LNCaP clone FGC (cell line): ENCODE measurements at regions not wholly inside any gene's neighbourhood (a gene's known extent, or its start where the extent isn't known, plus 50 kb on each side); places are given as distances from the start of the nearest gene placed in this dataset.
A peak's percentile ranks its signal among the peaks of the same experiment; 100 is the strongest.

Experiments
- DNase-seq: peaks from one replicate; pipeline ENCODE4 v3.0.0-alpha.2; 2011; ENCODE audit warnings: low read depth
- H3K4me3 ChIP-seq: 2 replicates; pipeline ENCODE4 v1.5.1; 2011; ENCODE audit warnings: mild to moderate bottlenecking, low read depth, low read length, control low read depth
- TF ChIP-seq, protein P1 (sequence below): IDR thresholded peaks from 2 replicates; pipeline ENCODE4 v1.5.1; 2012; ENCODE audit warnings: mild to moderate bottlenecking; ENCODE audit not compliant: control insufficient read depth, insufficient read depth; ENCODE audit errors: extremely low read depth

- H3K4me3 ChIP-seq, result no peak overlapping the region
- DNase-seq, result no peak
- TF ChIP-seq, protein P1, sequence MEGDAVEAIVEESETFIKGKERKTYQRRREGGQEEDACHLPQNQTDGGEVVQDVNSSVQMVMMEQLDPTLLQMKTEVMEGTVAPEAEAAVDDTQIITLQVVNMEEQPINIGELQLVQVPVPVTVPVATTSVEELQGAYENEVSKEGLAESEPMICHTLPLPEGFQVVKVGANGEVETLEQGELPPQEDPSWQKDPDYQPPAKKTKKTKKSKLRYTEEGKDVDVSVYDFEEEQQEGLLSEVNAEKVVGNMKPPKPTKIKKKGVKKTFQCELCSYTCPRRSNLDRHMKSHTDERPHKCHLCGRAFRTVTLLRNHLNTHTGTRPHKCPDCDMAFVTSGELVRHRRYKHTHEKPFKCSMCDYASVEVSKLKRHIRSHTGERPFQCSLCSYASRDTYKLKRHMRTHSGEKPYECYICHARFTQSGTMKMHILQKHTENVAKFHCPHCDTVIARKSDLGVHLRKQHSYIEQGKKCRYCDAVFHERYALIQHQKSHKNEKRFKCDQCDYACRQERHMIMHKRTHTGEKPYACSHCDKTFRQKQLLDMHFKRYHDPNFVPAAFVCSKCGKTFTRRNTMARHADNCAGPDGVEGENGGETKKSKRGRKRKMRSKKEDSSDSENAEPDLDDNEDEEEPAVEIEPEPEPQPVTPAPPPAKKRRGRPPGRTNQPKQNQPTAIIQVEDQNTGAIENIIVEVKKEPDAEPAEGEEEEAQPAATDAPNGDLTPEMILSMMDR, result no peak
Measured at GRCh38 chr10:118483496-118483895, 112.0 kb downstream of the PRLHR start.

DNA sequence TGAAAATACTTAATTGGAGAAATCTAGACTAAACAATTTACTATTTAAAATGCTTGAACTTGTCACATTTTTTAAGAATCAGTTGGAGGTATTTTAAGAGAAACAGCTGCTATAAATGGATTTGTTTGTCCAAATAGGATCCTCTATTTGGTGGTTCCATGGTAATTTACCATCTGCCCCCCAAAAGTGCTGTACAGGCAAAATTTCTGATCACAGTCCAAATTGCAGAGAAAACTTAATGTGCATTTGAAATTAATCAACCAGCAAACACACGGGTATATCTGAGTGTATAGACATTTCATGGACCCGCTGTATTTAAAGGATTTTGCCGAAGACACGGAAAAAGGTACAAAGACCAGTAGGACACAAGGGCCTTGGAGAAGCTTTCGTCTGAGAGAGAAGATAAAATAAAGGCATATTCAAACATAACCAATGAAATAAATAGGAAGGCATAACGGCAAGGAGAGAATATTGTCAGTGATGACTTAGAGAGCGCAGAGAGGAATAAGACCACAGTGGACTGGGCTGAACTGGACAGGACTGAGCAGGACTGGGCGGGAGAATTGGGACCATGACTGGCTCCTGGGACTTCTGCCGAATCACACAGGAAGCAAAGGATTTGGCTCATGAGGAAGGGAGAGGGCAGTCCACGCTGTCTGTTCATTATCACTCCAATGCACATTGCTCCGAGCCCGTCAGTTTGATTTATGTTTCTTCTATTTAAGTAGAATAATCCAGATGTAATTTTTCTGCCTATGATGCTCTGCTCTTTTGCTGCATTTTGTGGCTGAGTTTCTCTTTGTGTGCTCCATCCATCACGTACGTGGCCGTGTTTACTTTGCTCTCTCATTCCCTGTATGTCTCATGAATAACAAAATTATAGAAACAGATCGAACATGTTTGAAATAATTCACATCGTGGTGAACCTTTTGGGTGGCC, 112.8 kb downstream of the PRLHR start:
- TF ChIP-seq, protein P1, result no peak
- DNase-seq, result no peak
- H3K4me3 ChIP-seq, result no peak overlapping the region

DNA sequence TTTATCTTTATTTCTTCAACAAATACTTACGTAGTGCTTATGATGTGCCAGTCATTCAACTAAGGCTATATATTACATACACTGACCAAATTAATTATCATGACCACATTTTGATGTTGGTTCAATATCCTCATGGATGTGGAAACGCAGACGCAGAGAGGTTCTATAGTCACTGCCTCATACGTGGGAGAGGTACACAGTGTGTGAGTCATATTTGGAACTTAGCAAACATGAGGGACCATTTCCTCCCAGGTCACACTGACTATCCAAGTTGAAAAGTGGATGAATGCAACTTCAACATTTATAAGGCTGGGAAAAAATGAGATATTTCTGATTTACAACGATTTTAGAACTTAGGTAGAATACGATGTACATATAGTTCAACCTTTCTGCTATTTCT, 113.6 kb downstream of the PRLHR start:
- TF ChIP-seq, protein P1, result no peak
- H3K4me3 ChIP-seq, result no peak overlapping the region
- DNase-seq, result peak; percentile 22

GRCh38 chr10:118475214-118475613, 120.2 kb downstream of the PRLHR start:
- H3K4me3 ChIP-seq, result no peak overlapping the region
- no peak for DNase-seq
- TF ChIP-seq, protein P1, result no peak

DNA sequence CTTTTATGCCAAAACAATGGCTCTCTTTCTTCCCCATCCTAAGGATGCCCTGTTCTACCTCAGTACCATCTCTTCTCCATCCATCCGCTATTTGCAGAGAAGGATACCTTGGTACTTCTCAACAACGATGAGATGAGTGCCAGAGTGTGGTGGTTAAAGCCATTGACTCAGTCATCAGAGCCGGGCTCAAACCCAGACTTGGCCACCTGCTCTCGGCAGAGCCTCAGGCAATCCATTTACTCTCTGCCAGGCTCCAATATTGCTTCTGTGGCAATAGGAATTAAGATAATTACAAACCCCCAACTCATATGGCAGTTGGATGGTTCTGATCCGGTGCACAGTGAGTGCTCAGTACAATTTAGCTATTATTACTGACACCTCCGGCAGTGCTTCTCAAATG, 121.3 kb downstream of the PRLHR start:
- TF ChIP-seq, protein P1, result no peak
- no peak for DNase-seq
- H3K4me3 ChIP-seq, result no peak overlapping the region

DNA sequence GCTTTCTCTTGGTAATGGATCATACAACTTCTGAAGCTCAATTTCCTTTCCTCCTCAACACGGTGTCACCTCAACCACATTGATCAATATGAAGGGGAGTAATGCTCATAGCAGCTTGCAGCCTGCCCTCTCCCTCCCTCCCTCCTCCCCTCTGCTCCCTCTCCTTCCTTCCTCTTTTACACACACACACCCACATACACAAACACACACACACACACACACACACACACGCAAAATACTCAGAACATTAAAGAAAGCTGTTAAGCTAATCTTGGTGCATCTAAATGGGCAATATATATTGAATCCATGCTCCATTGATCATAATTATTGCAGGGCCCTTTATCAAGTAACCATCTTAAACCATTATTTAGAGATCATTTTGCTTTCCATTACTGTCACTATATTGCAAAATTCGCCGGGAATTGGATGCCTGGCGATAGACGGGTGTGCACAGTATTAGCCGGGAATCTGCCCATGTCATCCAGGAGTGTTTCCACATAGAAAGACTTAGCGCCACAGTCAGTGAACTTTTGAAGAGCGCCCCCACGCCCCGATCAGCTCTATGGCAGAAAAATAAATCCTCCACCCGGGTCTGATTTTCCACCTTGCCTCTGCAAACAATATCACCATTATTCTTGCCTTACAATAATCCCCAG, 122.0 kb downstream of the PRLHR start:
- H3K4me3 ChIP-seq, result no peak overlapping the region
- TF ChIP-seq, protein P1, result no peak
- no peak for DNase-seq
